ENCODE measurements at regions not wholly inside any gene's neighbourhood (a gene's known extent, or its start where the extent isn't known, plus 50 kb on each side); places are given as distances from the start of the nearest gene placed in this dataset.

- TF ChIP-seq FUBP1 (CRISPR knock-in tag; IDR thresholded peaks at IDR 0.05; ENCODE audit: borderline replicate concordance) (no peak), ZNF784 (CRISPR knock-in tag; IDR thresholded peaks at IDR 0.05; ENCODE audit: borderline replicate concordance) (no peak), REXO4 (CRISPR knock-in tag; IDR thresholded peaks at IDR 0.05; ENCODE audit: borderline replicate concordance) (no peak), HMGA1 (CRISPR knock-in tag; conservative IDR thresholded peaks at IDR 0.05) (no peak), FOXO4 (CRISPR knock-in tag; conservative IDR thresholded peaks at IDR 0.05) (no peak), TAF15 (IDR thresholded peaks at IDR 0.05; ENCODE audit: low read depth, low read length, poor library complexity, severe bottlenecking) (no peak), ZNF841 (CRISPR knock-in tag; IDR thresholded peaks at IDR 0.05; ENCODE audit: borderline replicate concordance) (no peak), ZNF616 (CRISPR knock-in tag; IDR thresholded peaks at IDR 0.05; ENCODE audit: low read depth) (no peak)
- TF ChIP-seq, protein P1, sequence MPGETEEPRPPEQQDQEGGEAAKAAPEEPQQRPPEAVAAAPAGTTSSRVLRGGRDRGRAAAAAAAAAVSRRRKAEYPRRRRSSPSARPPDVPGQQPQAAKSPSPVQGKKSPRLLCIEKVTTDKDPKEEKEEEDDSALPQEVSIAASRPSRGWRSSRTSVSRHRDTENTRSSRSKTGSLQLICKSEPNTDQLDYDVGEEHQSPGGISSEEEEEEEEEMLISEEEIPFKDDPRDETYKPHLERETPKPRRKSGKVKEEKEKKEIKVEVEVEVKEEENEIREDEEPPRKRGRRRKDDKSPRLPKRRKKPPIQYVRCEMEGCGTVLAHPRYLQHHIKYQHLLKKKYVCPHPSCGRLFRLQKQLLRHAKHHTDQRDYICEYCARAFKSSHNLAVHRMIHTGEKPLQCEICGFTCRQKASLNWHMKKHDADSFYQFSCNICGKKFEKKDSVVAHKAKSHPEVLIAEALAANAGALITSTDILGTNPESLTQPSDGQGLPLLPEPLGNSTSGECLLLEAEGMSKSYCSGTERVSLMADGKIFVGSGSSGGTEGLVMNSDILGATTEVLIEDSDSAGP (CRISPR knock-in tag; IDR thresholded peaks at IDR 0.05; ENCODE audit: borderline replicate concordance) = no peak
Measured at GRCh38 chr1:96183928-96184327, 537.7 kb upstream of the PTBP2 start (continued).
